ENCODE measurements at regions not wholly inside any gene's neighbourhood (a gene's known extent, or its start where the extent isn't known, plus 50 kb on each side); places are given as distances from the start of the nearest gene placed in this dataset.

- 45 to 53% methylated on average over 4 of the region's 4 CpGs for WGBS, 2 donors
These were observed 1064.1 kb upstream of the GHITM start for GRCh38 chr10:83075016-83075814.

GRCh38 chr10:83075815-83076355 is 1063.4 kb upstream of the GHITM start:
- intact Hi-C loops (cut with DNase I; ENCODE audit: low total_unique reads) = no loop called here
- TF ChIP-seq, protein P1, sequence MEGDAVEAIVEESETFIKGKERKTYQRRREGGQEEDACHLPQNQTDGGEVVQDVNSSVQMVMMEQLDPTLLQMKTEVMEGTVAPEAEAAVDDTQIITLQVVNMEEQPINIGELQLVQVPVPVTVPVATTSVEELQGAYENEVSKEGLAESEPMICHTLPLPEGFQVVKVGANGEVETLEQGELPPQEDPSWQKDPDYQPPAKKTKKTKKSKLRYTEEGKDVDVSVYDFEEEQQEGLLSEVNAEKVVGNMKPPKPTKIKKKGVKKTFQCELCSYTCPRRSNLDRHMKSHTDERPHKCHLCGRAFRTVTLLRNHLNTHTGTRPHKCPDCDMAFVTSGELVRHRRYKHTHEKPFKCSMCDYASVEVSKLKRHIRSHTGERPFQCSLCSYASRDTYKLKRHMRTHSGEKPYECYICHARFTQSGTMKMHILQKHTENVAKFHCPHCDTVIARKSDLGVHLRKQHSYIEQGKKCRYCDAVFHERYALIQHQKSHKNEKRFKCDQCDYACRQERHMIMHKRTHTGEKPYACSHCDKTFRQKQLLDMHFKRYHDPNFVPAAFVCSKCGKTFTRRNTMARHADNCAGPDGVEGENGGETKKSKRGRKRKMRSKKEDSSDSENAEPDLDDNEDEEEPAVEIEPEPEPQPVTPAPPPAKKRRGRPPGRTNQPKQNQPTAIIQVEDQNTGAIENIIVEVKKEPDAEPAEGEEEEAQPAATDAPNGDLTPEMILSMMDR (IDR thresholded peaks at IDR 0.05) = no peak
- no peak for TF ChIP-seq POLR2A (IDR thresholded peaks at IDR 0.05)
- no peak for DNase-seq (ENCODE audit: low spot score in 2 of 2)
- H3K4me3 ChIP-seq (ENCODE audit: low read depth, poor library complexity, severe bottlenecking) = no peak overlapping the region

More at GRCh38 chr10:83075016-83075814, 1064.1 kb upstream of the GHITM start:
- DNase-seq (ENCODE audit: low spot score in 2 of 2) = no peak
- intact Hi-C loops (cut with DNase I; ENCODE audit: low total_unique reads) = no loop called here
- no peak for TF ChIP-seq POLR2A (IDR thresholded peaks at IDR 0.05)
- TF ChIP-seq, protein P1 (IDR thresholded peaks at IDR 0.05) = no peak
- no peak overlapping the region for H3K4me3 ChIP-seq (ENCODE audit: low read depth, poor library complexity, severe bottlenecking)

DNA sequence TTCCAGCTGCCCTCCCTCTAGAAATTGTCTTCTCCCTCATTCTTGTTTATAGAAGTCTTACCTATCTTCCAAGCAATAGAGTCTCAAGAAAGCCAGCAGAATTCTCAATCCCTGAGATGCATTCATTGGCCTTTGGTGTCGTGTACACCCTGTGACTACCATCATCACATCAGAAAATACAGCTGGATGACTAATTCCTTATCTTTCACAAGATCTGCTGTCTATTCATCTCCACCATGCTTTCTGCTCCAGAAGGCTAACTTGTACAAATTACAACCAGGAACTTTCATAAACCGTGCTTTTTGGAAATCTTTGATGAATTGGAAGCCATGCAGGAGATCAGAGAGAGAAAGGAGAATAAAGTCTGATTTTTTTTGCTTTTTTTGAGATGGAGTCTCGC is 1062.9 kb upstream of the GHITM start:
- intact Hi-C loops (cut with DNase I; ENCODE audit: low total_unique reads) = no loop called here
- no peak overlapping the region for H3K4me3 ChIP-seq (ENCODE audit: low read depth, poor library complexity, severe bottlenecking)
- TF ChIP-seq, protein P1 (IDR thresholded peaks at IDR 0.05) = no peak
- no peak for TF ChIP-seq POLR2A (IDR thresholded peaks at IDR 0.05)
- WGBS, 2 donors = 69 to 73% methylated on average over 3 of the region's 3 CpGs
- no peak for DNase-seq (ENCODE audit: low spot score in 2 of 2)

GRCh38 chr10:83078160-83078559 is 1061.1 kb upstream of the GHITM start:
- no peak for DNase-seq (ENCODE audit: low spot score in 2 of 2)
- H3K4me3 ChIP-seq (ENCODE audit: low read depth, poor library complexity, severe bottlenecking) = no peak overlapping the region
- TF ChIP-seq POLR2A (IDR thresholded peaks at IDR 0.05) = no peak
- TF ChIP-seq, protein P1 (IDR thresholded peaks at IDR 0.05) = no peak
- WGBS, 2 donors = 75 to 81% methylated on average over 1 of the region's 1 CpG
- intact Hi-C loops (cut with DNase I; ENCODE audit: low total_unique reads) = no loop called here

GRCh38 chr10:83078645-83079044 is 1060.7 kb upstream of the GHITM start:
- H3K4me3 ChIP-seq (ENCODE audit: low read depth, poor library complexity, severe bottlenecking) = no peak overlapping the region
- 59 to 72% methylated on average over 3 of the region's 3 CpGs for WGBS, 2 donors
- intact Hi-C loops (cut with DNase I; ENCODE audit: low total_unique reads) = no loop called here
- DNase-seq (ENCODE audit: low spot score in 2 of 2) = no peak
- TF ChIP-seq, protein P1 (IDR thresholded peaks at IDR 0.05) = no peak
- TF ChIP-seq POLR2A (IDR thresholded peaks at IDR 0.05) = no peak
